ENCODE measurements at regions not wholly inside any gene's neighbourhood (a gene's known extent, or its start where the extent isn't known, plus 50 kb on each side); places are given as distances from the start of the nearest gene placed in this dataset.

DNA sequence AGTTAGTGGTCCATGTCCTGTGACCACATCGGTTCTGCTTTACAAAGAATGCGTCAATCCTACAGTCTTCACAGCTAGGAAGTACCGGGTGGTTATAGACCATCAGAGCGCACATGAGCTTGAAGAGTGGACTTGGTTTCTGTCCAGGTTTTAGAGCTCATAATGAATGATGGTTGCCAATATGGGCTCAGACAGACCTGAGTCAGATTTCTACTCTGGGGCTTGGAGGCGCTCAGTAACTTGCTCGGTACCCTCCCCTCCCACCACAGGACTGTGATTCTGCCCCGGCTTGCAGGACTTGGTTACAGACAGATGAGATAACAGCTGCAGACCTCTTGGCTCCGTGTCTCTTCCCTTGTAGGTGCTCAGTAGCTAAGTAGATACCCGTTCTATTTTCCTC, 284.7 kb downstream of the TSHZ3 start:
- TF ChIP-seq, protein P1, sequence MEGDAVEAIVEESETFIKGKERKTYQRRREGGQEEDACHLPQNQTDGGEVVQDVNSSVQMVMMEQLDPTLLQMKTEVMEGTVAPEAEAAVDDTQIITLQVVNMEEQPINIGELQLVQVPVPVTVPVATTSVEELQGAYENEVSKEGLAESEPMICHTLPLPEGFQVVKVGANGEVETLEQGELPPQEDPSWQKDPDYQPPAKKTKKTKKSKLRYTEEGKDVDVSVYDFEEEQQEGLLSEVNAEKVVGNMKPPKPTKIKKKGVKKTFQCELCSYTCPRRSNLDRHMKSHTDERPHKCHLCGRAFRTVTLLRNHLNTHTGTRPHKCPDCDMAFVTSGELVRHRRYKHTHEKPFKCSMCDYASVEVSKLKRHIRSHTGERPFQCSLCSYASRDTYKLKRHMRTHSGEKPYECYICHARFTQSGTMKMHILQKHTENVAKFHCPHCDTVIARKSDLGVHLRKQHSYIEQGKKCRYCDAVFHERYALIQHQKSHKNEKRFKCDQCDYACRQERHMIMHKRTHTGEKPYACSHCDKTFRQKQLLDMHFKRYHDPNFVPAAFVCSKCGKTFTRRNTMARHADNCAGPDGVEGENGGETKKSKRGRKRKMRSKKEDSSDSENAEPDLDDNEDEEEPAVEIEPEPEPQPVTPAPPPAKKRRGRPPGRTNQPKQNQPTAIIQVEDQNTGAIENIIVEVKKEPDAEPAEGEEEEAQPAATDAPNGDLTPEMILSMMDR (IDR thresholded peaks at IDR 0.05; ENCODE audit: insufficient read depth, low read depth, low read length): no peak
- no peak overlapping the region for H3K4me3 ChIP-seq (ENCODE audit: low read depth, low read length)
- no peak for DNase-seq (ENCODE audit: low read depth)

GRCh38 chr19:31058676-31059340, 290.4 kb downstream of the TSHZ3 start:
- no peak for DNase-seq (ENCODE audit: low read depth)
- H3K4me3 ChIP-seq (ENCODE audit: low read depth, low read length): no peak overlapping the region
- TF ChIP-seq, protein P1 (IDR thresholded peaks at IDR 0.05; ENCODE audit: insufficient read depth, low read depth, low read length): no peak

- TF ChIP-seq, protein P1 (IDR thresholded peaks at IDR 0.05; ENCODE audit: insufficient read depth, low read depth, low read length): no peak
- H3K4me3 ChIP-seq (ENCODE audit: low read depth, low read length): no peak overlapping the region
- DNase-seq (ENCODE audit: low read depth): no peak
Observed at GRCh38 chr19:31057476-31057875, 291.8 kb downstream of the TSHZ3 start.

DNA sequence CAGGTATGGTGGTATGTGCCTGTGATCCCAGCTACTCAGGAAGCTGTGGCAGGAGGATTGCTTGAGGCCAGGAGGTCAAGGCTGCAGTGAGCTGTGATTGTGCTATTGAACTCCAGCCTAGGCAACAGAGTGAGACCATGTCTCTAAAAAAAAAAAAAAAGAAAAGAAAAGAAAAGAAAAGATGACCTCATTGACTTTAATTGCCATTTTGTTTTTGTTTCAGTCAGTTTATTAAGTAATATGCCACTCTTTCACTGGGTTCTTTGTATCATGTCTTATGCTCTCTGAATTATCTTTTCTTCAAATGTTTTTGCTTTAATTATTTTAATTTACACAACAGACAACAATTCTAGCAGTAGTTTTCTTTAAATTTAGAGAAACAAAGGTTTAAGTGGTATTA, 293.8 kb downstream of the TSHZ3 start:
- TF ChIP-seq, protein P1 (IDR thresholded peaks at IDR 0.05; ENCODE audit: insufficient read depth, low read depth, low read length): no peak
- no peak for DNase-seq (ENCODE audit: low read depth)
- H3K4me3 ChIP-seq (ENCODE audit: low read depth, low read length): no peak overlapping the region

DNA sequence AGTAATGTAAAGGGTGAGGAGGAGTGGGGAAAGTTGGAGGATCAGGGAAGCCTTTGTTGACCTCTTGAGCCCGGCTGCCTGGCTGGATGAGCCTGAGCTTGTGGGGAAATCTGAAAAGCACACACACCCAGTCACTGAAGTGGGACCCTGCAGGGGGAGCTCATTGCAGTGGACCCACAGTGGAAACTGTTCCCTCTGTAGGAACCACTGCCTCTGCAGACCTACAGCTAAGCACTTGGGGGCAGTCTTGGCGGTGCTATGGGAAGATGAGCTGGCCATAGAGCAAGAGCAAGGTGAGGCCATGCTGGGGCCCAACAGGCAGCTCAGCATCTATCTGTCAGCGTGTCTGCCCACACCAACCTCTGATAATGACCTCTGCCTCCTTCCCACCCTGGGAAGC, 294.8 kb downstream of the TSHZ3 start:
- peak; percentile 71 for DNase-seq (ENCODE audit: low read depth)

DNA sequence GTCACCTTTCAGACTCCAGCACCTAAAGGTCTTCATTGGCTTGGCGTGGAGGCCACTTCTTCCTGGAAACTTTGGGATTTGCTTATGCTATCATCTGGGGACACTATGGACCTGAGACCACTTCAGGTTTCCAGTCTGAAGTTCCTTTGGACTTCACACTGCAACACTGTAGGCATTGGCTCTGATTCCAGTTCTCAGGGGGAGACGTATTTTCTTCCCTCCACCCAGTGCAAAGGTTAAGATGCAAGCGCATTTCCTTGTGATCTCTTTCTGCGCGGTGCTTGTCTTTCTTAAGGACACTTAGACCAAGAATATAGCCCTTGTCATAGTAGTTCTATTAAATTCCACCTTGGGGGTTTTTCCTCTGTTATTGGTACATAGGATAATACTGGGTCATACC, 299.8 kb downstream of the TSHZ3 start:
- DNase-seq (ENCODE audit: low read depth): no peak
- TF ChIP-seq, protein P1 (IDR thresholded peaks at IDR 0.05; ENCODE audit: insufficient read depth, low read depth, low read length): no peak
- no peak overlapping the region for H3K4me3 ChIP-seq (ENCODE audit: low read depth, low read length)

More for the DNA sequence above, 294.8 kb downstream of the TSHZ3 start:
- no peak overlapping the region for H3K4me3 ChIP-seq (ENCODE audit: low read depth, low read length)
- TF ChIP-seq, protein P1 (IDR thresholded peaks at IDR 0.05; ENCODE audit: insufficient read depth, low read depth, low read length): peak; percentile 79

DNA sequence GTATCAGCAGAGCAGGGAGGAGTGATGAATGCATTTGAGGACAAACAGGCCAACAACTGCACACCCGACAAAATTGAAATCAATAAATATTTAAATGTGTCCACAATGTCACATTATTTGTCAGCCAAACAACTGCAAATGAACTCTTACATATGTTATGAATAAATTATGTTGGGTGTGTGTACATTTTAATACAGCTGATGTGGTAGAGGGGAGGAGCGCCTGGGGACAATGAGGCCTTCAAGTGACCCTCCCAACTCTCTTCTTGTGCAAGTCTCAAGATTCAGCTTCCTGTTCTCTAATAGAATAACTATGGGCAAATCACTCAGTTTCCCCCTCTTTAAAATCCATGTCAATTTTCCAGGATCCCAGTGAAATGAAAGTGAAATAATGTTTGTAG, 303.2 kb downstream of the TSHZ3 start:
- no peak for DNase-seq (ENCODE audit: low read depth)
- TF ChIP-seq, protein P1 (IDR thresholded peaks at IDR 0.05; ENCODE audit: insufficient read depth, low read depth, low read length): no peak
- no peak overlapping the region for H3K4me3 ChIP-seq (ENCODE audit: low read depth, low read length)

Data from fibroblast of villous mesenchyme (primary cell).